Uterus (tissue), 3 donors: ENCODE measurements at regions not wholly inside any gene's neighbourhood (a gene's known extent, or its start where the extent isn't known, plus 50 kb on each side); places are given as distances from the start of the nearest gene placed in this dataset.

ENCODE experiments used
- DNase-seq, 2 donors: peaks; one replicate each; pipeline ENCODE4 v3.0.0-alpha.2; 2019 to 2020
- H3K27ac ChIP-seq, 2 donors: fragments of 200-600 bp; sonication (generic); 1 replicate in 1 of 2; 2 replicates in 1 of 2; pipeline ENCODE4 v1.5.1; 2016 to 2018
- H3K27me3 ChIP-seq, 2 donors: fragments of 200-600 bp; sonication (generic); one replicate each; pipeline ENCODE4 v1.5.1; 2018 to 2019; ENCODE audit warnings: control low read depth in 1 of 2
- H3K36me3 ChIP-seq, 2 donors: fragments of 200-600 bp; sonication (generic); one replicate each; pipeline ENCODE4 v1.5.1; 2019; ENCODE audit warnings: control low read depth in 1 of 2
- H3K4me1 ChIP-seq, 2 donors: fragments of 200-600 bp; sonication (generic); one replicate each; pipeline ENCODE4 v1.5.1; 2018 to 2019; ENCODE audit warnings: control low read depth in 1 of 2
- H3K4me3 ChIP-seq, 2 donors: fragments of 200-600 bp; sonication (generic); 1 replicate in 1 of 2; 2 replicates in 1 of 2; pipeline ENCODE4 v1.5.1; 2018 to 2019; ENCODE audit warnings: mild to moderate bottlenecking in 1 of 2
- H3K9me3 ChIP-seq, 2 donors: fragments of 200-600 bp; sonication (generic); one replicate each; pipeline ENCODE4 v1.5.1; 2019; ENCODE audit warnings: control low read depth in 1 of 2
- CTCF ChIP-seq, 4 experiments: fragments of 200-600 bp in 2 of 4; fragments of 450-650 bp in 2 of 4; sonication (generic) in 2 of 4; IDR thresholded peaks; one replicate each; pipeline ENCODE4 v1.5.1; 2016 to 2019; ENCODE audit warnings: antibody characterized with exemption in 4 of 4, mild to moderate bottlenecking in 2 of 4, moderate library complexity in 1 of 4
- POLR2A ChIP-seq, 2 donors: fragments of 450-650 bp; IDR thresholded peaks; one replicate each; pipeline ENCODE4 v1.6.1; 2016; ENCODE audit warnings: antibody characterized with exemption in 2 of 2, mild to moderate bottlenecking in 1 of 2, moderate library complexity in 1 of 2
- intact Hi-C: fragments of 100-400 bp; cut with DNase I; formaldehyde crosslinking; loops from one replicate; pipeline ENCODE4 v1.15.1; 2023; ENCODE audit warnings: low total_unique reads
- donor health status: DM: yes; HTN: yes; CAD: no.

- intact Hi-C loops, result no loop called here
- H3K36me3 ChIP-seq, result no peaks in the 10 kb centered on the region
- DNase-seq, result no peak
- TF ChIP-seq POLR2A (IDR thresholded peaks at IDR 0.05) (no peak), CTCF (IDR thresholded peaks at IDR 0.05) (no peak)
- no peaks in the 10 kb centered on the region for H3K9me3 ChIP-seq
- H3K4me3 ChIP-seq, result no peak overlapping the region
- no peak overlapping the region for H3K27ac ChIP-seq
- H3K4me1 ChIP-seq, result no peaks in the 10 kb centered on the region
- H3K27me3 ChIP-seq, result no peaks in the 10 kb centered on the region
Measured at GRCh38 chr2:184203661-184204060, 394.7 kb upstream of the ZNF804A start.

DNA sequence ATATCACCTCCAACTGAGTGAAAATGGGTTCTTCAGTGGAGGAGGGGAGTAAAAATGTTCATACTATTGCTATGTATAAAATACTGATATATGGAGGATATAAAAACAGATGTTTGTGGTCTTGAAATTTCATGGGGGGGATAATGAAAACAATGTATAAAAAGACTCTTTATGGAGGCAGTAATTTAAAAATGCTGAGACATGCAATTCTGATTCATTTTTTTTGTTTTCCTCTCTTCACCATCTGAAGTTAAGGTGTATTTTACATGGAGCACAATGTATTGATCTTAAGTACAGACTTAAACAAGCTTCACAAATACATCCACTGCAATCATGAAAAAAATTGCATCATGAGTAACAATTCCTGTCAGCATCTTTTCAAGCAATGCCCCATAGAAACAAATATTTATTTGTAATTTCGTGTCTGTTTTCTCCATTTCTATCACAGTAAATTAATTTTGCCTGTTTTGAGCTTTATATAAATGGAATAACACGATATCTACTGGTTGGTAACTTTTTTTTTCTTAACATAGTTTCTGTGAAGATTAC is 393.2 kb upstream of the ZNF804A start:
- H3K4me3 ChIP-seq, result no peak overlapping the region
- no peaks in the 10 kb centered on the region for H3K9me3 ChIP-seq
- DNase-seq, result no peak
- TF ChIP-seq POLR2A (IDR thresholded peaks at IDR 0.05) (no peak), CTCF (IDR thresholded peaks at IDR 0.05) (no peak)
- no peaks in the 10 kb centered on the region for H3K27me3 ChIP-seq
- intact Hi-C loops, result no loop called here
- no peaks in the 10 kb centered on the region for H3K4me1 ChIP-seq
- H3K36me3 ChIP-seq, result no peaks in the 10 kb centered on the region
- no peak overlapping the region for H3K27ac ChIP-seq

- Histone ChIP-seq H3K4me1 (no peaks in the 10 kb centered on the region), H3K9me3 (no peaks in the 10 kb centered on the region), H3K36me3 (no peaks in the 10 kb centered on the region), H3K27ac (no peak overlapping the region), H3K4me3 (no peak overlapping the region), H3K27me3 (no peaks in the 10 kb centered on the region)
- intact Hi-C loops, result no loop called here
- TF ChIP-seq POLR2A (IDR thresholded peaks at IDR 0.05) (no peak), CTCF (IDR thresholded peaks at IDR 0.05) (no peak)
- DNase-seq, result no peak
Measured at GRCh38 chr2:184206045-184206444, 392.3 kb upstream of the ZNF804A start.

DNA sequence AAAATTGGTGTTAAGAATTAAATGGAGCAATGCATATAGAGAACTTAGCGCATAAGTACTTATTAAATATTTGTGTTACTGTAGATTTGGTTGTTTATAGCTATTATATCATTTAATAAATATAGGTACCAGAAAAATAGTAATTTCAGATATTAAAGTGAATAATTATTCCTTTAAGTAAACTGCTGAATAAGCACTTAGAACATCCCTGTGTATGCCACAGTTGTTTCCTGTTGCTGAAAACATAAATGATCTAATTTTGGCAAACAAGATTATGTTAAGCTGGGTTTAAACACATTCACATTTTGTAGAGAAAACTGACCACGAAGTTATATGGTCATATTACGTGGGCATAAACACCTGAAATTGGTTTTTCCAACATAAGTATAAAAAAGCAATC is 388.0 kb upstream of the ZNF804A start:
- intact Hi-C loops, result no loop called here
- no peaks in the 10 kb centered on the region for H3K9me3 ChIP-seq
- H3K4me1 ChIP-seq, result no peaks in the 10 kb centered on the region
- no peak for DNase-seq
- H3K27me3 ChIP-seq, result no peaks in the 10 kb centered on the region
- TF ChIP-seq POLR2A (IDR thresholded peaks at IDR 0.05) (no peak), CTCF (IDR thresholded peaks at IDR 0.05) (no peak)
- no peak overlapping the region for H3K4me3 ChIP-seq
- no peaks in the 10 kb centered on the region for H3K36me3 ChIP-seq
- H3K27ac ChIP-seq, result no peak overlapping the region

DNA sequence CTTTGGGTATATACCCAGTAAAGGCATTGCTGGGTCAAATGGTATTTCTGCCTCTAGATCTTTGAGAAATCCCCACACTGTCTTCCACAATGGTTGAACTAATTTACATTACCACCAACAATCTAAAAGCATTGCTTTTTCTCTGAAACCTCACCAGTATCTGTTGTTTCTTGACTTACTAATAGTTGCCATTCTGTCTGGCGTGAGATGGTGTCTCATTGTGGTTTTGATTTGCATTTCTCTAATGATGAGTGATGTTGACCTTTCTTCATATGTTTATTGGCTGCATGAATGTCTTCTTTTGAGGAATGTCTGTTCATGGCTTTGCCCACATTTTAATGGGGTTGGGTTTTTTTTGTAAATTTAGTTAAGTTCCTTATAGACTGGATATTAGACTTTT is 382.6 kb upstream of the ZNF804A start:
- no peaks in the 10 kb centered on the region for H3K4me1 ChIP-seq
- H3K27ac ChIP-seq, result no peak overlapping the region
- H3K4me3 ChIP-seq, result no peak overlapping the region
- TF ChIP-seq CTCF (IDR thresholded peaks at IDR 0.05) (no peak), POLR2A (IDR thresholded peaks at IDR 0.05) (no peak)
- H3K36me3 ChIP-seq, result no peaks in the 10 kb centered on the region
- DNase-seq, result no peak
- H3K9me3 ChIP-seq, result no peaks in the 10 kb centered on the region
- no peaks in the 10 kb centered on the region for H3K27me3 ChIP-seq
- intact Hi-C loops, result no loop called here
